ENCODE measurements at regions not wholly inside any gene's neighbourhood (a gene's known extent, or its start where the extent isn't known, plus 50 kb on each side); places are given as distances from the start of the nearest gene placed in this dataset.

- H3K4me1 ChIP-seq, result peaks cover 0 to 31% (median 3%) of the 10 kb centered on the region in 3 donors
- intact Hi-C loops (cut with DNase I), result no loop called here
- H3K9me3 ChIP-seq, result no peaks in the 10 kb centered on the region
- no peaks in the 10 kb centered on the region for H3K36me3 ChIP-seq
- DNase-seq, result no peak
- TF ChIP-seq, protein P1, sequence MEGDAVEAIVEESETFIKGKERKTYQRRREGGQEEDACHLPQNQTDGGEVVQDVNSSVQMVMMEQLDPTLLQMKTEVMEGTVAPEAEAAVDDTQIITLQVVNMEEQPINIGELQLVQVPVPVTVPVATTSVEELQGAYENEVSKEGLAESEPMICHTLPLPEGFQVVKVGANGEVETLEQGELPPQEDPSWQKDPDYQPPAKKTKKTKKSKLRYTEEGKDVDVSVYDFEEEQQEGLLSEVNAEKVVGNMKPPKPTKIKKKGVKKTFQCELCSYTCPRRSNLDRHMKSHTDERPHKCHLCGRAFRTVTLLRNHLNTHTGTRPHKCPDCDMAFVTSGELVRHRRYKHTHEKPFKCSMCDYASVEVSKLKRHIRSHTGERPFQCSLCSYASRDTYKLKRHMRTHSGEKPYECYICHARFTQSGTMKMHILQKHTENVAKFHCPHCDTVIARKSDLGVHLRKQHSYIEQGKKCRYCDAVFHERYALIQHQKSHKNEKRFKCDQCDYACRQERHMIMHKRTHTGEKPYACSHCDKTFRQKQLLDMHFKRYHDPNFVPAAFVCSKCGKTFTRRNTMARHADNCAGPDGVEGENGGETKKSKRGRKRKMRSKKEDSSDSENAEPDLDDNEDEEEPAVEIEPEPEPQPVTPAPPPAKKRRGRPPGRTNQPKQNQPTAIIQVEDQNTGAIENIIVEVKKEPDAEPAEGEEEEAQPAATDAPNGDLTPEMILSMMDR (IDR thresholded peaks at IDR 0.05), result no peak
- no peak for TF ChIP-seq POLR2A (IDR thresholded peaks at IDR 0.05)
- H3K4me3 ChIP-seq, result peak overlapping the region in 3 of 4 donors; percentile 8 to 48 (median 33)
- no peak overlapping the region for H3K27ac ChIP-seq
- no peaks in the 10 kb centered on the region for H3K27me3 ChIP-seq
- 4 to 8% methylated on average over 9 of the region's 9 CpGs for WGBS, 2 donors
Measured at GRCh38 chr10:53025172-53025711, 252.7 kb upstream of the MBL2 start.

DNA sequence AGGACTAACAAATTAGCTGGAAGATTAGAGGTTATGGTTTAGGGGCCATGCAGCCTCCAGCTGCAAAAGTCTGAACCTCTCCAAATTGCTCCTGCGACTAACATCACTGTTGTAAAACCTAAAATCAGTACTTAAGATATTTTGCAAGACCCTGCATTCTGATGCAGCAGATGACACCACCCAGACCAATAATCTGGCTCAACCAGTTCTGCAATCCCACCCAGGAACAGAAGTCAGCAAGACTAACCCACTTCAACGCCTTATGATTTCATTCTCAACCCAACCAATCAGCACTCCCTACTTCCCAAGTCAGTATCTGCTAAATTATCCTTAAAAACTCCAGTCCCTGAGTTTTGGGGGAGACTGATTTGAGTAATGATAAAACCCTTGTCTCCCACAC lies 250.8 kb upstream of the MBL2 start:
- H3K36me3 ChIP-seq, result no peaks in the 10 kb centered on the region
- H3K27me3 ChIP-seq, result no peaks in the 10 kb centered on the region
- no peak for TF ChIP-seq POLR2A (IDR thresholded peaks at IDR 0.05)
- peaks cover 0 to 22% (median 0%) of the 10 kb centered on the region in 3 donors for H3K4me1 ChIP-seq
- no peak for DNase-seq
- 63% methylated on average over 2 of the region's 2 CpGs for WGBS, 2 donors
- H3K27ac ChIP-seq, result no peak overlapping the region
- intact Hi-C loops (cut with DNase I), result no loop called here
- no peak overlapping the region for H3K4me3 ChIP-seq
- H3K9me3 ChIP-seq, result no peaks in the 10 kb centered on the region

DNA sequence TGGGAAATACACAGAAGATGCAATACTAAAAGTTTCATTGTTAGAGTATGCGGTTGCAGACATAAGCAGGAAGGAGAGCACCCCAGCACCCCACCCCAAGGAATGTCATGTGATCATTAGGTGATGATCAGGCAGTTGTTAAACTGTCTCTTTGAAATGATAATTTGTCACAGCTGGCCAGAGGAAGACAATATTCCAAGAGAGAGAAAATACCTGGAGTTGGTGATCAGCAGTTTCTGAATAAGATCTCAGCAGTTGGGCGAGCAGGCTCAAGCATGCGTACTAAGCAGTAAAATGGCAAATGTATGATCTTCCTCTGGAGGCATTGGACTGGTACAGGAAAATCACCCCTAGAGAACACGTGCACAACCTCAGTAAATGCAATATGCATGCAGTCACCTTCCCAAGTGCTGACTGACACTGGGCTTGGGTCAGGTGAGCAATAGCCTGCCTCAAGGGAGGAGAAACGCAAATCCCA lies 250.1 kb upstream of the MBL2 start:
- Histone ChIP-seq H3K4me3 (no peak overlapping the region), H3K27ac (no peak overlapping the region), H3K9me3 (no peaks in the 10 kb centered on the region), H3K4me1 (peaks cover 0 to 22% (median 0%) of the 10 kb centered on the region in 3 donors), H3K27me3 (no peaks in the 10 kb centered on the region), H3K36me3 (no peaks in the 10 kb centered on the region)
- no peak for DNase-seq
- intact Hi-C loops (cut with DNase I), result no loop called here
- TF ChIP-seq, protein P1 (IDR thresholded peaks at IDR 0.05), result no peak
- no peak for TF ChIP-seq POLR2A (IDR thresholded peaks at IDR 0.05)
- 69 to 81% methylated on average over 5 of the region's 5 CpGs for WGBS, 2 donors

DNA sequence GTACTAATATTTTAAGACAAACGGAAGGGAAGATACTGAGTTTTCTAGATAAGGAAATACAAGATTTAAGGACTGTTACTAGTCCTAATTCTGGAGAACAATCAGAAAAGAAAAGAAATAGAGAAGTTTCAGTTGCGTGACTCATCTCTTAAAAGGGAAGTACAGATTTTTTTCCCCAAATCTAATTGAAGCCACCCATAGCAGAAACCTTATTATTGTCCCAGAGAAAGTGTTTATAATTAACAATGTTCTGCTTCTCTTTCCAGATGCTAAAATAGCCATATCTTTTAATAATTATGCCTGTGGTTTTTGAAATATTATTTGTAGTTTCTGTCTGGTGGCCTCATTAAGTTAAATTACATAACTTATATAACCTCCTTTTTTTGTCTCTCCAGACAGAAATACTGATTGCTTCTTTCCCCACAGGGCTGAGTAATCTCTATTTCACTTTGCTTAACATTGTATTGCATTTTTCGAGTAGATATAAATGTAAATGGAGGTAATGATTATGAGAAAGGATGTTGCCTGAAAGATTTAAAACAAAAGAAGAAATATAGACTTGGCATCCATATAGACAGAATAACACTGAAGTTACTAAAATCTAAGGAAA lies 240.7 kb upstream of the MBL2 start:
- no peak for DNase-seq
- Histone ChIP-seq H3K4me3 (no peak overlapping the region), H3K27ac (no peak overlapping the region), H3K9me3 (no peaks in the 10 kb centered on the region), H3K4me1 (no peaks in the 10 kb centered on the region), H3K36me3 (no peaks in the 10 kb centered on the region), H3K27me3 (no peaks in the 10 kb centered on the region)
- intact Hi-C loops (cut with DNase I), result no loop called here
- TF ChIP-seq, protein P1 (IDR thresholded peaks at IDR 0.05), result no peak
- 72 to 74% methylated on average over 3 of the region's 3 CpGs for WGBS, 2 donors

DNA sequence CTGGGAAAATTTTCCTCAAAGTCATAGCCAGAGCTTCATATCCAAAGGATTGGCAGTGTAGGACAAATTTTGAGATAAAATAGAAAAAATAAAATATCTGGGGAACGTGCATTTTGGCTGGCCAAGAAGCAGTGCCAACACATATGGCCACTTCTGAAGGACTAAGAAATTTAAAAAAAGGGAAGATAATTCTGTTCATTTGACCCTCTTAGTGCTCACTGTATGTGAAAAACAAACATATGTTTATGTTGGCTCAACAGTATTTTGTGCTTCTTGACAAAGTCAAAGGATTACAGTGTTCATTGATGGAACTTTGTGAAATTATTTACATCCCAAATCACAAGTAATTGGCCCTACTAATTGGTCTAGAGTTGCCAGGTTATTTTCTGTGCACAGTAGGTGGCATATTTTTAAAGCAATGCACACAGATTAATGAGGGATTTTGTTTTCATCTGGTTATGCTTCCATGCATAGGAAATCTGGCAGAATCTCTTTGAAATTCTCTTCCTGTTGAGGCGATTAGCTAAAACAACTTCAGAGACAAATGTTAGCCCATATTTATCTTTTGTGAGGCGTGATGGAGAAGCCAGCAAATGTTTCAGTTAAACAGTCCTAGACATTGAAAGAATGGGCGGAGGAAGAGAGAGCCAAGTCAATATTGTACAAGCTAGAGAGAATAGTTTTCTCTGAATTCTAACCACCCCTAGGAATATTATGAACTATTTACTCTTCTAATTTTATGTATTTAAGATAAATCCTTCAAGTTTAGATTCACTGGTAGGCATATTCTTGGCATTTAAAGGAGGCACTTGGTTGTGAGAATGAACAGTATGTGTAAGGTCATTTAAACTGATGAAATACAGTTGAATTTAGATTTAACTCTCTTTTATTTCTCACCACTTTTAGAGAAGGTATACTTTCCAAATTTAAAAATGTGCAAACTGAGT lies 237.7 kb upstream of the MBL2 start:
- H3K27ac ChIP-seq, result no peak overlapping the region
- no peaks in the 10 kb centered on the region for H3K4me1 ChIP-seq
- H3K36me3 ChIP-seq, result no peaks in the 10 kb centered on the region
- TF ChIP-seq, protein P1 (IDR thresholded peaks at IDR 0.05), result no peak
- no peak for TF ChIP-seq POLR2A (IDR thresholded peaks at IDR 0.05)
- no peak for DNase-seq
- no peaks in the 10 kb centered on the region for H3K9me3 ChIP-seq
- intact Hi-C loops (cut with DNase I), result no loop called here
- H3K27me3 ChIP-seq, result no peaks in the 10 kb centered on the region
- WGBS, 2 donors, result 41 to 47% methylated on average over 4 of the region's 4 CpGs
- no peak overlapping the region for H3K4me3 ChIP-seq

All from esophagus squamous epithelium (tissue), 5 donors.